CD4-positive, alpha-beta T cell treated with Interleukin-1 beta for 1 hour (primary cell): ENCODE measurements at regions not wholly inside any gene's neighbourhood (a gene's known extent, or its start where the extent isn't known, plus 50 kb on each side); places are given as distances from the start of the nearest gene placed in this dataset.
"Not testable (repeated sequence)": the region's sequence is repeated elsewhere in the genome, so short reads cannot be mapped to it uniquely, and the experiment has no call there.

ENCODE experiments used
- DNase-seq, 2 donors: peaks; one replicate each; pipeline ENCODE4 v3.0.0-alpha.2; 2020 to 2022

DNA sequence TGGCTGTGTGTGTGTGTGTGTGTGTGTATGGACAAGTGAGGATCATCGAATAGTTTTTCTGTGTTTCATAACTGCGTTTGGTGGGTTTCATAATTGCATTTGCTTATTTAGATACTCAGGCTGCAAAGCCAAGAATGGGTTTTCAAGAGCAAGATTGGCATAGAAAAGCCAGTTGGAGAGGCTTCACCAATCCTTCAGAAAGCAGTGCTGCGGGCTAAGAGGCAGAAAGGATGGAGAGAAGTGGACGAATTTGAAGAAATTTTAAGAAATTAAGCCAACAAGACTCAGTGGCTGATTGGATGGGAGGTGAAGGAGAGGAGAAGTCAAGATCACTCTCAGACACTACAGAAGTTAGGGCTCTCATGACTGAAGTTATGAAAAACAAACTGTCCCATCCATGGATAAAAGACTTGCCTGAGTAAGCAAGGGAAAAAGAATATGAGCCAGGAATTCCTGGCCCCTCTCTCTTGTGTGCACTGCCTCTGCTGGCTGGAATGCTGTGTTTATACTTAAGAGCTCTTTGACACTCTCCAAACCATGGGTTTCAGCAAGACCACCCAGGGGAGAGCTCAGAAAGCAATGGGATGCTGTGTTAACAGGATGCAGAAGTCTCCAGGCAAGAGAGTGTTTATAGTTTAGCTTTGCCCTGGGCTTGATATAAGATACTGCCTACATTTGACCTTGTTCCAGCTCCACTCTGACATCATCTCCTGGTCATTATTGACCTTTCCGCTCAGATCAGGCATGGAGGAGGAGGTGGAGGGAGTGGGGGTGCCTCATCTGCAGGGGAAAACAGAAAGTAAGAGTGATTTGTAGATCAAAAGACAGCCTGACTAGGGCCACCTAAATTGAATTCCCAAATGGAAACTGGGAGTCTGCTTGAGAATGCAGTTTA is 232.0 kb upstream of the PLXNA2 start:
- DNase-seq, result no peak

DNA sequence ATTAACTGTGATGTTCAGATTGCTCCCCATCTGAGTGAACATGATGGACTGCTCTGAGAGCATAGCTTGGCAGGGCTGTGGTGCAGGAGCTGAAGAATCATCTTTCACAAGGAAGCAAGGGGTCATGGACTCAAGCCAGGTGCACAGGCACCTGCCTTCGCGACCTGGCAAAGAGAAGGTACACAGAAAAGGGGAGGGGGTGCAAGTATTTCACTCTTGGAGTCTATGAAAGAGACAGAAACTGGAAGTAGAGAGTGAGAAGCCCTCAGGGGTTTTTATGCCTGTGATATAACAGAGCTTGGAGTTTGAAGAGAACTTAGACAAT is 232.6 kb upstream of the PLXNA2 start:
- no peak for DNase-seq

DNA sequence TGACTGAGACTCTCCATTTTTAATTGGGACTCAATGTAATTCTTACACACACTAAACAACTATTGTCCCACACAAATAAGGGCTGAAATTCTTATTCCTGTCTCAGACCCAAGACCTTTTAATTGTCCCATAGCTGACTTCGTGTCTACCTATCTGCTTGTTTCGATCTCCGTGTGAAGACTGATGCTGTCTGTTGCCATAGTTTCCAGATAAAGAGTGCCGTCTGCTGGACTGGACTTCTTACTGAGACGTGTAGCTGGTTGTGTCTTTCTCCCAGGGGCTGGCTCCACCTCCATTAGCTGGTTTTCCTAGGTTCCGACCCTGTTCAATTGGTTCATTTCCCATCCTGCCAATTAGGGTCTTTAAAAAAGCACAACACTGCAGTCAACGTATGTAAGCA is 235.3 kb upstream of the PLXNA2 start:
- DNase-seq, result no peak

DNA sequence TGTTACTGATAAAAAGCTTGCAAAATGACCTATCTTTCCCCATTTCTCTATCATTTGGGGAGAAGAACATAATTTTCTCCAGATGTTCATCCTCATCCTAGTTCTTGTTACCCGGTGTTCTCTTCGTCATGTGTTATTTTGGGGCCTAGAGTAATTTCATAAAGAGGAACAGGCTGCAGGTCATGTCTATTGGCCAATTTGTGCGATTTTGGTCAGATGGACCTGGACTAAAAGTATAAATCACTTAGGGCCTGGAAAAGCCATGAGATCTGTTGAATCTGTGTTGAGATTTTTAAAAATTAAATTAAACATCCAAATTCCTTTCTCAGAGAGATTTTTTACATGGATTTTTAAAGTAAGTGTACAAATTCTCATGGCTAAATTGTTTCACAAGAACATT is 241.3 kb upstream of the PLXNA2 start:
- no peak for DNase-seq

DNA sequence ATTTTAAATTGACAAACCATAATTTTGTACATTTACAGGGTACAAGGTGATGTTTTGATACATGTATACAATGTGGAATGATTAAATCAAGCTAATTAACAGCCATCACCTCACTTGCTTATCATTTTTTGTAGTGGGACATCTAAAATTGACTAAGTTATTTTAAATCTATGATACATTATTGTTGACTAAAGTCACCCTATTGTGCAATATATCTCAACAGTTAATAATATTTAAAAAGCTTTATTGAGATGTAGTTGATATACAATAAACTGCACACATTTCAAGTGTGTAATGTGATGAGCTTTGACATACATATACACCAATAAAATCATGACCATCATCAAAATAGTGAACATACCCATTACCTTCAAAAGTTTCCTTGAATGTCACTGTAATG is 242.5 kb upstream of the PLXNA2 start:
- no peak for DNase-seq

DNA sequence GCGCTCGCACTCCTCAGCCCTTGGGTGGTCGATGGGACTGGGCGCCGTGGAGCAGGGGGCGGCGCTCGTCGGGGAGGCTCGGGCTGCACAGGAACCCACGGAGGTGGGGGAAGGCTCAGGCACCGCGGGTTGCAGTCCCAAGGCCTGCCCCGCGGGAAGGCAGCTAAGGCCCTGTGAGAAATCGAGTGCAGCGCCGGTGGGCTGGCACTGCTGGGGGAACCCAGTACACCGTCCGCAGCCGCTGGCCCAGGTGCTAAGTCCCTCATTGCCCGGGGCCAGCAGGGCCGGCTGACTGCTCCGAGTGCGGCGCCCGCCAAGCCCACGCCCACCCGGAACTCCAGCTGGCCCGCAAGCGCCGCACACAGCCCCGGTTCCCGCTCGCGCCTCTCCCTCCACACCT is 244.2 kb upstream of the PLXNA2 start:
- not testable (repeated sequence) for DNase-seq

DNA sequence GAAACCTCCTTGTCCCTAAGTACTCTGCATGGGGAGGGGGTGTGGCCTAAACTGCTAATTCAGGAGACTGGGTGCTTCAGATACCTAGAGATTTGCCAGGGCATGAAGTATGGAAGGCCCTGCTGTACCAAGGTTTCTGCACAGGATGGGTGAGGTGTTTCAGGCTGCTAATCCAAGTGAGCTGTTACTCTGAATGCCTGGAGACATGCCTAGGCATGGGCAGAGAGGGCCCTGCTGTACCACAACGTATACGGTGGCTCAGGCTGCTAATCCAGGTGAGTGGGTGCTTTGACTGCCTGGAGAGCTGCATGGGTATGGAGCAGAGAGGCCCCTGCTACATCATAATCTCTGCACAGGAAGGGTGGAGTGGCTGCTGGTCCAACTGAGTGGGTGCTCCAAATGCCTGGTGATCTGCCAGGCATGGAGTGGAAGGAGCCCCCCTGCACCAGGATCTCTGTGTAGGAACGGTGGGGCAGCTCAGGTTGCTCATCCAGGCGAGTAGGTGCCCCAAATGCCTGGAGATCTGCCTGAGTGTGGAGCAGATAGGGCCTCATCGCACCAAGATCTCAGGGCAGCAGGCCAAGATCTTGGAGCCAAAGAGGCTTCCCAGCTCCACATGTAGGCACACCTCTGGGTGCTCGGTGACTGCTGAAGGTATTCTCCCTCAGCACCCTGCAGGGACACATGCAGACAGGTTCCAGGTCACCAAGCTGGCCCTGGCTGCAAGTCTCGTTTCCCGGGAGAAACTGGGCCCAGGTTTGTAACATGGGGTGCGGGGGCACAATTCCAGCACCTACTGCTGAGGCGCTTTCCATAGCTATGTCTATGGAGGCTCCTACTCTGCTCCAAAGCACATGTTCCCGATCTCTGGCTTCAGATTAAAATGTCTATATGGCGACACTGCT is 252.5 kb upstream of the PLXNA2 start:
- DNase-seq, result no peak

DNA sequence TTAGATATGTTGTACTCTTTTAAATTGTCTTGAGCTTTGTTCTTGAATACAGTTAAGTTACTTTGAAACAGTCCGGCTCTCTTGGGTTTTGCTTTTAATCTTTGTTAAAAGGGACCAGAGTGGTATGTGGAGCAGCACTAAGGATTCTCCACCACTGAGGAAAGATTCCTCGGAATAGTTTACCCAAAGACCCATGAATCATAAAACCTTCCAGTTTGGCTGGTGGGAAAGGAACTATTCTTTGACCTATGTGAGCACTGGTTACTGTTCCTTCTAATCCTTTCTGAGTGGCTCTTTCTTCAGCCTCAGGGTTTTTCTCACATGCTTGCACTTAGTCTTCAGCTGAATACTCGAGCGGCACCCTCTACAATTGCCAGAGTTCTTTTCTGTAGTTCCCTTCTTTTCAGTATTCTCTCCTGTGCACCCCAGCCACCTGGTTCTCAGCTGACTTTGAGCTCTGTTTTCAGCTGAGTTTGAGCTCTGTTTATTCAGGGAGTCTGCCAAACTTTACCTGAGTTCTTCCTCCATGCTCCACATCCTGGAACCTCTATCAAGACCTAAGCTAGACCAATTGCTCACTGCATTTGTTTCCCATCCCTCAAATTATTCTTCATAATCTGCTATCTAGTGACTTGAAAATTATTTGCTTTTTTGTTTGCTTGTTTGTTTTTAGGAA is 253.8 kb upstream of the PLXNA2 start:
- DNase-seq, result no peak

DNA sequence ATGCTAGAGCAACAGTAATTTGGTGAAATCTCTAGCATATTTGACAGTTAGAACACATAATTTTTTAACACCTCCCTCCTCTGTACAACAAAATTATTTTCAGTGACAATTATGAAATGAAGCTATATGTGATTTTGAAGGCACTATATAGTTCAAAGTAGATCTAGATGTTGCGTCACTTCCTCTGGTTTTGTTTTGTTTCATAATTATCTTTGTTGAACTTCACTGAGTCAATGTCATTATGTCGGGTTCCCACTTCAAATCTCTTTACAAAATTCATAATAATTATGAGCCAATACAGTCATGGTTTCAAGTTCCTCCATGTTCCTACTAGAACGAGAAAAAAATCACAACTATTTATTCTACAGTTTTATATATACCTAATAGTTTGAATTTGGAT is 254.8 kb upstream of the PLXNA2 start:
- DNase-seq, result no peak

DNA sequence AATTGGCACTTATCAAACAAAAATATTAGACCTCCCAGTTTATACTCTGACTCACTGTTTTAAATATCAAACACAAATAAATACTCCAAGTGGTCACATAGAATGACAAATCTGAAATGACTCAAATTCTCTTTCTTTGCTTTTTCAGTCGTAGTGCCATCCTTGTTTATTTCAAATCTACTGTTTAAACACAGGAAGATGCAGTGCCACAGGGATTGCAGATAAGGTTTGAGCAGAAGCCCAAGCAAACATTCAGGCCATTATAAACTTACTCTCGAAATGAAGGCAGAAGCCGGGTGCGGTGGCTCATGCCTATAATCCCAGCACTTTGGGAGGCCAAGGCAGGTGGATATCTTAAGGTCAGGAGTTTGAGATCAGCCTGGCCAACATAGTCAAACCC is 255.4 kb upstream of the PLXNA2 start:
- DNase-seq, result no peak

DNA sequence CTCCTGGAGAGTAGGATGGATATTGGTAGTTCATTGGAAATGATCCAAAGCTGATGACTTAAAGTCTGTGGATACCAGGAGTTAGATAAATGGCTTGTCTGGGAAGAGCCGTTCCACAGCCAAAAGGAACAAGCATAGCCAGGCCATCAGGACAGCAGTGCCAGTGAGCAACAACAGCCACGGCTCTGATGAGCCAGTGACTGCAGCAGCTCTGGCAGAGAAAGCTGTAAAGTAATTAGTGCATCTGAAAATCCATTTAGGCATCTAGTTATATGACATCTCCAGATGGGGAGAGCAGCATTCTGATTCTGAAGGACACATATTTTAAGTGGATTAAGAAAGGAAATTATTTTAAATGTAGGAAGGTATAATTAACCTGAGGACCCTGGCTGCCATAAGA is 256.2 kb upstream of the PLXNA2 start:
- no peak for DNase-seq

DNA sequence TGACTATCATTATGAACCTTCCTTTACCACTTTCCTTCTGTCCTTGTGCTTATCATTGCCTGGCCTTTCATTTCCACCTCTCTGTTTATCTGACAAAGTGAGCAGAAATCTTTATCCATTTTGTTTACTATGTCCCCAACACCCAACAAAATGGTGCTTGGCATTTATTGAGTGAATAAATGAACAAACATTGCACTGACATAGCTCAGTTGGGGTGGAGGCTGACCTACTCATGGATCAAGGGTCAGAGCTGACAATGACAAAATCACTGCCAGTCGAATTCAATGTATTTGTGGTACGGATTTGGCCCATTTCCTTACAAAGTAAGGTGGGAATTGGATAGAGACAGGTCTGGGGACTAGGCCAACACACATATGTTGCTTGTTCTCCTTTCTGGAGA is 257.4 kb upstream of the PLXNA2 start:
- no peak for DNase-seq

DNA sequence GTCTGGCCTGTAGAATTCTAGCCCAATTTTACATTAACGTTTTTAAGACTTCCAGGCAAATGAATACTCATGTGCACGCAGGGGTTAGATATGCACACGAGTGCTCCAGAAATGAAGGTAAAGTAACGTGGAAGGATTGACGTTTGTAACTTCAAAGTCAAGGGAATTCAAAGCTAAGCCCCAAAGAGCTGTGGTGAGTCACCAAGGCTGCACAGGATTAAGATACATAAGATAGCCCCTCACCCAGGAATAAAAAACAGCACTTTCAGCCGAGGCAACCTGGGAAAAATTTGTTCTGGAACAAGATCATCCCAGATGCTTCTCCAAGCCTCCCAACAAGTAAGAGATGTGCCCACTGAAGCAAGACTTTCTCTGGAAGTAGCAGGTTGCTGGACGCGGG is 259.6 kb upstream of the PLXNA2 start:
- no peak for DNase-seq

DNA sequence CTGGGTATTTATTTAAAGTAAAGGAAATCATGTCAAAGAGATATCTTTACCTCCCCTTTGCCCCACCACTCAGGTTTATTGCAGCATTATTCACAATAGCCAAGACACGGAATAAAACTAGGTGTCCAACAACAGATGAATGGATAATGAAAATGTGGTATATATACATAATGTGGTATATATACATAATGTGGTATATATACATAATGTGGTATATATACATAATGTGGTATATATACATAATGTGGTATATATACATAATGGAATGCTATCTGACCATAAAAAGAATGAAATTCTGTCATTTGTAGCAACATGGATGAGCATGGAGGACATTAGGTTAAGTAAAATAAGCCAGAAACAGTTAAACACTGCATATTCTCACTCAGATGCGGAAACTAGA is 262.6 kb upstream of the PLXNA2 start:
- no peak for DNase-seq

DNA sequence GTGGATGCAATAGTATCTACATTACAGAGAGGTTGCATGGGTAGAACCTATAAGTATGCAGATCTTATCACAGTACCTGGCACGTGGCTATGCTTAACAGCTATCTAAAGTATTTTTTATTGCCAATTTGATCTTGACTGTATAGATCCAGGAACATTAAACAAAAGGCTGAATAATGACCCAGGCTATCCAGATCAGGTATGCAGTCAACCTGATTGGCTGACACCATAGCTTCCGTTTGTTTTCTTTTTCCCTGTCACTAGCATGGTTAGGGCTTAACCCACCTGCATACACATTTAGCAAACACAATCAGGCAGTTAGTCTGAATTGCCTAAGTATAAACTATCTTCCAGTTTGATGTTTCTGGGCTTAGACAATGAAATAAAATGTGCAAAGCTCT is 264.9 kb upstream of the PLXNA2 start:
- no peak for DNase-seq

DNA sequence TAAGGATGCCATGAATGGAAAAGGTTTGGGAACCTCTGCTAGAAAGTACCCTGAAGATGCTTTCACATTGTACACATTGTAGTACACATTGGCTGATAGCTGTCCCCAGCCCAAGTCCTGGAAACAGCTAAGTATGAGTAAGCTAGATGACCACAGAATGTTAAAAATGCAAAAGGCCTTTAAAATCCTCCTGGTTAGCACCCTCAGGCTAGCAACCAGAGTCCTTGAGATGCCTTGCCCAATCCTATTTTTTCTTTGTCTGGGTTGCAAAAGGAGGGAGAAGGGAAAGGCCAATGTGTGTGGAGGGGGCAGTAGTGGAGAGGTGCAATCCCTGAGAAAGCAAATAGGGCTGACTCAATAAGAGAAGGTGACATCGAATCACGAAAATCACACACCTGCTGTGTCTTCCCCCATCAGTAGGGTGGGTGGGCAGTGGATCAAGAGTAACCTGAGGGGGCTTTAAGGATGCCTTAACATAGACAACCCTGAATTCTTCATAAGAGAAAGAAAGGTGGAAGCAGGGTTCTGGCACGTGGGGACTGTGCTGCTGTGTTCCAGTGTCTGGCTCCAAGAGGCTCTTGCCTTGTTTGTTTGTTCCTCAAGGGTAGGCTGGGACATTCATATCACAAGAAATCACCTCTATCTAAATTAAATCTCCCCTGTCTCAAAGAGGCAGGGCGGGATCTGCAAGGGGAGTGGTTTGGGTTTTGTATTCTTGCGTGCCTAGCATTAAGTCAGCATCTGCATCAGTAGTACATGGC is 266.2 kb upstream of the PLXNA2 start:
- DNase-seq, result no peak

DNA sequence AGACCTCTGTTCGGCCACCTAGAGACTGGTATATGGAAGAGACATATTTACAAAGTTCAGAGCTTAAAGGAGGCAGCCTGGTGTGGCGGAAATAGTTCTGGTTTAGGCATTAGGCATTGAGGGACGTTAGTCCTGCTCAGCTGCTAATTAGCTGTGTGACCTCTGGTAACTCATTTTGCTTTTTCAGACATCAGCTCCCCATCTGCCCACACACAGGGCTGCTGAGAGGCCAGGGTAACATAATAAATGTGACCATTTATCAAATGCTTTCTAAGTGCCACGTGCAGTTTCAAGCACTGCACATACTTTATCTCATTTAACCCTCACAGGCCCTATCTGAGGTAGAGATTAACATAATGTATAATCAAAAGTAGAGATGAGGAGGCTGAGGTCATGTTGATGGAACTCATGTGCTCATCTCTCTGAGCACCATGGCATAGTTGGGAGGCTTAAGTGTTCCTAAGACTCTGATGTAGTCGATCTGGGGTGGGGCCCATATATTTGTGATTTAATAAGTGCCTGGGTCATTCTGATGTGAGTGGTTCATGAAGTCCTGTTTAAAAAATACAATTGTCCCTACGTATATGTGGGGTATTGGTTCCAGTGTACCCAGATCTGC is 267.2 kb upstream of the PLXNA2 start:
- DNase-seq, result no peak

DNA sequence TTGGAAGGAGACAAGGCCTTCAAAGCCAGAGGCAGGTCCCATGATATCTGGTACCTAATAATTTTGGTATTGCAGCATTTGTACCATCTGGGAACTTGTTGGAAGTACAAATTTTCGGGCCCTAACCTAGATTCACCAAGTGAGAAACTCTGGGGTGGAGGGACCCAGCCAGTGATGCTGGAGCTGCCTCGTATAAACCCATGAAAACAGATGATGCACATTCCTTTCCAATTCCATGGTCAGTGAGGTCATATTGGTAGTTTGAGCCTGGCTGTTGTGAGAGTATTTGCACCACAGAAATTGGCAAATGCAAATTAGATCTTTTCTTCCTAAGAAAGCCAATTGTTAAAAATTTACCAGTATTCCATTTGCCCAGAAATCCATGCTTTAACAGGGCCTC is 269.6 kb upstream of the PLXNA2 start:
- no peak for DNase-seq

DNA sequence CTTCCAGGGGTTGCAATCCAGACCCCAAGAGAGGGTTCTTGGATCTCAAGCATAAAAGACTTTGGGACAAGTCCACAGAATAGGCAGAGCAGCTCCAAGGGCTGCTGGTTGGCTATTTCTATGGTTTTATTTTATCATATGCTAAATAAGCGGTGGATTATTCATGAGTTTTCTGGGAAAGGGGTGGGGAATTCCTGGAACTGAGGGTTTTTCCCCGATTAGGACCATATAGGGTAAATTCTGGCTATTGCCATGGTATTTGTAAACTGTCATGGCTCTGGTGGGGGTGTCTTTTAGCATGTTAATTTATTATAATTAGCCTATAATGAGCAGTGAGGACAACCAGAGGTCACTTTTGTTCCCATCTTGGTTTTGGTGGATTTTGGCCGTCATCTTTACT is 270.9 kb upstream of the PLXNA2 start:
- no peak for DNase-seq

DNA sequence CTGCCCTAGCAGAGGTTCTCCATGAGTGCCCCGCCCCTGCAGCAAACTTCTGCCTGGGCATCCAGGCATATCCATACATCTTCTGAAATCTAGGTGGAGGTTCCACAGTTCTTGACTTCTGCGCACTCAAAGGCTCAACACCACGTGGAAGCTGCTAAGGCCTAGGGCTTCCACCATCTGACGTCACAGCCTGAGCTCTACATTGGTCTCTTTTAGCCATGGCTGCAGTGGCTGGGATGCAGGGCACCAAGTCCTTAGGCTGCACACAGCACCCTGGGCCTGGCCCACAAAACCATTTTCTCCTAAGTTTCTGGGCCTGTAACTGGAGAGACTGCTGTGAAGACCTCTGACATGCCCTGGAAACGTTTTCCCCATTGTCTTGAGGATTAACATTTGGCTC is 272.6 kb upstream of the PLXNA2 start:
- DNase-seq, result no peak

DNA sequence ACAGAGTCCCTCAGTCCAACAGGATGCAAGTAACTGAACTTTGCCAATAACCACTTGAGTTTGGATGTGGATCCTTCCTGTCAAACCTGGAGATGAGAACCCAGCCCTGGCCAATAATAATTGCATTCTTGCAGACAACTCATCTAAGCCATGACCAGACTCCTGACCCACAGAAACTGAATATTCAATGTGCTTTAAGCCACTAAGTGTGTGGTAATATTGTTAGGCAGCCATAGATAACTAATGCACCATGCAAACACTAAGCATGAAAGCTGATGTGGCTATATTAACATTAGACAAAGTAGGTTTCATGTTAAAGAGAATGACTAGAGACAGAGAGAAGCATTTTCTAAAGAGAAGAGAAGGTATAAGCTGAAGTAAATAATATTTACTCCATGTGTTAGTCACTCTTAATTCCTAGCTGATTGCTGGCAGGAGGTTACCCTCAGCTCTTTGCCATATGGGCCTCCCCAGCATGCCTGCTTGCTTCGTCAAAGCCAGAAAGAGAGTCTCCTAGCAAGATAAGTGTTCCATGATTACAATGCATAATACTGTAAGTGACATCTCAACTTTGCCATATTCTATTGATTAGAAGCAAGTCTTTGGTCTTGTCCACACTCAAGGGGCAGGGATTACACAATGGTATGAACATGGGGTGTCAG is 276.4 kb upstream of the PLXNA2 start:
- no peak for DNase-seq

DNA sequence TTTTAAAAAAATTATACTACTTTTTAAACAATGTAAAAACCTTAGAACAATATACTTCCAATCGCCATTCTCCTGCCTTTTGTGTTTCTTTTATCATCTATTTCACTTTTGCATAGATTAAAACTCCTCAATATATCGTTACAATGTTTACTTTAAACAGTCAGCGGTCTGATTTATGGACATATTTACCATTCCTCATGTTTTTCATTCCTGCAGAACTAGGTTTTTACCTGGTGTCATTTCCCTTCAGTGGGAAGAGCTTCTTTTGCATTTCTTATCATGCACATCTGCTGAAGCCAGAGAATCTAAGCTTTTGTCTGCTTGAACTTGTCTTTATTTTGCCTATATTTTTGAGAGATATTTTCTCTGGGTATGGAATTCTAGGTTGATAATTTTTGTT is 277.4 kb upstream of the PLXNA2 start:
- DNase-seq, result no peak
